B cell (primary cell): ENCODE measurements at regions not wholly inside any gene's neighbourhood (a gene's known extent, or its start where the extent isn't known, plus 50 kb on each side); places are given as distances from the start of the nearest gene placed in this dataset.

ENCODE experiments used
- ATAC-seq: fragments of 200-7000 bp; cut with Tn5 transposase; one replicate; pipeline ENCODE4 v1.10.0; 2021; ENCODE audit warnings: low read depth, mild to moderate bottlenecking, moderate number of reproducible peaks, moderate library complexity
- CTCF ChIA-PET: fragments of 350-600 bp; sonication (Branson Sonifier 250); formaldehyde crosslinking; loops from one replicate; lab custom pipeline; 2021; ENCODE audit warnings: antibody characterized with exemption, inconsistent platforms; lab: Charles Lee
- POLR2A ChIA-PET: fragments of 350-600 bp; sonication (Branson Sonifier 250); formaldehyde crosslinking; loops from one replicate; lab custom pipeline; 2021; ENCODE audit warnings: antibody characterized with exemption; lab: Charles Lee
- DNase-seq: peaks from one replicate; pipeline ENCODE4 v3.0.0; 2013
- H2AFZ ChIP-seq: 2 replicates; pipeline ENCODE4 v1.6.1; 2012; ENCODE audit warnings: mild to moderate bottlenecking, low read depth, low read length; ENCODE audit not compliant: insufficient read depth, poor library complexity, severe bottlenecking
- H3K27ac ChIP-seq, 2 donors: 1 replicate in 1 of 2; 2 replicates in 1 of 2; pipeline ENCODE4 v1.5.1; 2012 to 2013; ENCODE audit warnings: low read length in 2 of 2, mild to moderate bottlenecking in 2 of 2, moderate library complexity in 1 of 2
- H3K27me3 ChIP-seq, 4 experiments: fragments of 200-600 bp in 1 of 4; sonication (generic) in 1 of 4; replicated peaks in 1 of 4; 1 replicate in 2 of 4; 2 replicates in 2 of 4; pipeline versions ENCODE4 v1.6.1 to v1.7.0; 2013 to 2016; ENCODE audit warnings: low read length in 3 of 4, mild to moderate bottlenecking in 2 of 4, mixed read lengths in 1 of 4, moderate library complexity in 1 of 4; ENCODE audit not compliant: insufficient read depth in 4 of 4, control insufficient read depth in 3 of 4; ENCODE audit errors: control extremely low read depth in 1 of 4
- H3K36me3 ChIP-seq, 2 experiments: replicated peaks in 1 of 2; 1 replicate in 1 of 2; 2 replicates in 1 of 2; pipeline versions ENCODE4 v1.6.1 to v1.7.1; 2013; ENCODE audit warnings: low read length in 1 of 2; ENCODE audit not compliant: insufficient read depth in 2 of 2, control insufficient read depth in 1 of 2; ENCODE audit errors: control extremely low read depth in 1 of 2, extremely low read depth in 1 of 2
- H3K4me1 ChIP-seq, 2 donors: fragments of 200-600 bp in 1 of 2; sonication (generic) in 1 of 2; 1 replicate in 1 of 2; 2 replicates in 1 of 2; pipeline versions ENCODE4 v1.5.1 to v1.6.1; 2013 to 2017; ENCODE audit warnings: low read length in 2 of 2; ENCODE audit not compliant: control insufficient read depth in 2 of 2, insufficient read depth in 2 of 2
- H3K4me2 ChIP-seq: replicated peaks from 2 replicates; pipeline ENCODE3; 2012; ENCODE audit warnings: mild to moderate bottlenecking, low read depth, low read length; ENCODE audit not compliant: poor library complexity, severe bottlenecking
- H3K4me3 ChIP-seq, 5 experiments: fragments of 200-600 bp in 1 of 5; sonication (generic) in 1 of 5; 1 replicate in 3 of 5; 2 replicates in 2 of 5; pipeline versions ENCODE4 v1.5.1 to v1.7.0; 2011 to 2016; ENCODE audit warnings: low read length in 4 of 5, mild to moderate bottlenecking in 4 of 5, low read depth in 2 of 5, control low read depth in 1 of 5, moderate library complexity in 1 of 5; ENCODE audit not compliant: insufficient read depth in 1 of 5; ENCODE audit errors: control extremely low read depth in 1 of 5, extremely low read depth in 1 of 5
- H3K79me2 ChIP-seq: fragments of 200-600 bp; sonication (generic); one replicate; pipeline ENCODE4 v1.6.0; 2016; ENCODE audit warnings: low read length; ENCODE audit not compliant: control insufficient read depth, insufficient read depth
- H3K9ac ChIP-seq: fragments of 200-600 bp; sonication (generic); 2 replicates; pipeline ENCODE4 v1.6.1; 2017; ENCODE audit warnings: mild to moderate bottlenecking, low read length, moderate library complexity
- H3K9me3 ChIP-seq, 3 donors: one replicate each; pipeline versions ENCODE4 v1.6.1 to v1.7.1; 2013; ENCODE audit warnings: low read length in 2 of 3; ENCODE audit not compliant: control insufficient read depth in 2 of 3, insufficient read depth in 1 of 3; ENCODE audit errors: control extremely low read depth in 1 of 3
- H4K20me1 ChIP-seq: 2 replicates; pipeline ENCODE4 v1.6.0; 2012; ENCODE audit warnings: mild to moderate bottlenecking, low read length; ENCODE audit not compliant: insufficient read depth, control insufficient read depth, poor library complexity, severe bottlenecking
- H3K27ac Mint-ChIP-seq: one replicate; pipeline ENCODE4 v1.8.0; 2021; ENCODE audit warnings: mixed read lengths
- H3K27me3 Mint-ChIP-seq: one replicate; pipeline ENCODE4 v1.8.0; 2021; ENCODE audit warnings: mixed read lengths
- H3K4me1 Mint-ChIP-seq: one replicate; pipeline ENCODE4 v1.8.0; 2021; ENCODE audit warnings: mixed read lengths
- H3K4me3 Mint-ChIP-seq: one replicate; pipeline ENCODE4 v1.8.0; 2021; ENCODE audit warnings: mixed read lengths
- H3K9me3 Mint-ChIP-seq: one replicate; pipeline ENCODE4 v1.8.0; 2022; ENCODE audit warnings: mixed read lengths; ENCODE audit not compliant: insufficient read depth
- CTCF ChIP-seq: fragments of 200-600 bp; IDR thresholded peaks from one replicate; pipeline ENCODE4 v1.8.0; 2022; ENCODE audit warnings: antibody characterized with exemption, mild to moderate bottlenecking
- EZH2 ChIP-seq: IDR thresholded peaks from 2 replicates; pipeline ENCODE4 v1.6.1; 2012; ENCODE audit warnings: borderline replicate concordance, low read depth, mild to moderate bottlenecking, moderate library complexity, low read length; ENCODE audit not compliant: insufficient read depth, poor library complexity, severe bottlenecking
- WGBS: methylation state at CpG from one replicate; pipeline ENCODE4 v1.1.5; 2013; ENCODE audit warnings: missing lambda C conversion rate; ENCODE audit not compliant: insufficient coverage; 5-methylcytosine and 5-hydroxymethylcytosine counted together
- intact Hi-C: fragments of 100-400 bp; cut with micrococcal nuclease; formaldehyde crosslinking; loops from one replicate; pipeline ENCODE4 v1.10.0; 2022

- H3K4me2 ChIP-seq, result no peak overlapping the region
- no peaks in the 10 kb centered on the region for H3K36me3 ChIP-seq
- intact Hi-C loops, result no loop called here
- H2AFZ ChIP-seq, result peak overlapping the region; percentile 38
- WGBS, result 79% methylated on average over 11 of the region's 20 CpGs
- POLR2A ChIA-PET, result no interaction called here
- Mint-ChIP-seq H3K4me3 (no peak overlapping the region), H3K9me3 (no peaks in the 10 kb centered on the region), H3K4me1 (no peaks in the 10 kb centered on the region), H3K27ac (no peak overlapping the region), H3K27me3 (peaks cover 42% of the 10 kb centered on the region)
- H3K4me1 ChIP-seq, result no peaks in the 10 kb centered on the region
- CTCF ChIA-PET, result no interaction called here
- H3K4me3 ChIP-seq, result no peak overlapping the region
- no peak for DNase-seq
- ATAC-seq, result no peak
- H3K9ac ChIP-seq, result no peak overlapping the region
- no peaks in the 10 kb centered on the region for H4K20me1 ChIP-seq
- TF ChIP-seq EZH2 (no peak), CTCF (no peak)
- peaks cover 0 to 9% (median 3%) of the 10 kb centered on the region in 4 experiments for H3K27me3 ChIP-seq
- no peaks in the 10 kb centered on the region for H3K79me2 ChIP-seq
- H3K27ac ChIP-seq, result no peak overlapping the region
- no peaks in the 10 kb centered on the region for H3K9me3 ChIP-seq
Measured at GRCh38 chr1:94734963-94735901, 84.9 kb upstream of the SLC44A3 start.

DNA sequence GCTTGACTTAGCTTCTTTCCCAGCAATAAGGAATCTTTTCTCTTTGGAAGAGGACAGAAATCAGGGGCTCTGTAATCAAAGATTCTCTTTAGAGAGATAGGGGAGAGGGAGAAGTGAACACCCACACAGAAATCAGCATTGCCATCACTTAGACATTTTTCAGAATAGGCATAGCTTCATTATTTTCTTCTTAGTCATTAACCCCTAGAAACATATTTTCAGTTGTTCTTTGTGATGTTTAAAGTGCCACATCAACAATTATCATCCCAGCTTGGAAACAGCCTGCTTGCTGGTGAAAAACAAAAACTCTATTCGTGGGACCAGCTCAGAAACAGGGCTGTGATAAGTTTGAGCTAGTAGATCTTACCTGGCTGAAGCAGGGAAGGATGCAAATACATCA lies 88.3 kb upstream of the SLC44A3 start:
- no peaks in the 10 kb centered on the region for H3K4me1 Mint-ChIP-seq
- intact Hi-C loops, result no loop called here
- Histone ChIP-seq H3K27me3 (peaks cover 0 to 9% (median 0%) of the 10 kb centered on the region in 4 experiments), H3K79me2 (no peaks in the 10 kb centered on the region), H3K9me3 (no peaks in the 10 kb centered on the region), H3K4me3 (no peak overlapping the region), H3K4me1 (no peaks in the 10 kb centered on the region), H4K20me1 (no peaks in the 10 kb centered on the region), H2AFZ (no peak overlapping the region), H3K9ac (no peak overlapping the region), H3K4me2 (no peak overlapping the region), H3K27ac (no peak overlapping the region), H3K36me3 (no peaks in the 10 kb centered on the region)
- H3K9me3 Mint-ChIP-seq, result no peaks in the 10 kb centered on the region
- peaks cover 18% of the 10 kb centered on the region for H3K27me3 Mint-ChIP-seq
- WGBS, result no CpG with 5 or more reads among the region's 1 CpG
- no peak for ATAC-seq
- DNase-seq, result no peak
- H3K27ac Mint-ChIP-seq, result no peak overlapping the region
- POLR2A ChIA-PET, result no interaction called here
- no peak for TF ChIP-seq EZH2
- TF ChIP-seq CTCF, result no peak
- H3K4me3 Mint-ChIP-seq, result no peak overlapping the region
- CTCF ChIA-PET, result no interaction called here
